Naive thymus-derived CD8-positive, alpha-beta T cell (primary cell): ENCODE measurements at regions not wholly inside any gene's neighbourhood (a gene's known extent, or its start where the extent isn't known, plus 50 kb on each side); places are given as distances from the start of the nearest gene placed in this dataset.

Experiments used
- ATAC-seq, 2 donors: fragments of 150-1000 bp; cut with Tn5 transposase in 1 of 2; sonication (Bioruptor Pico), chemical (Tn5 transposase) in 1 of 2; 1 replicate in 1 of 2; 2 replicates in 1 of 2; pipeline ENCODE4 v1.10.0; 2021; ENCODE audit warnings: mild to moderate bottlenecking in 2 of 2, moderate library complexity in 2 of 2
- POLR2A ChIA-PET: fragments of 350-600 bp; sonication (Branson Sonifier 250); formaldehyde crosslinking; loops from one replicate; lab custom pipeline; 2021; ENCODE audit warnings: antibody characterized with exemption; lab: Charles Lee
- DNase-seq, 10 donors: peaks; one replicate each; pipeline versions ENCODE4 v3.0.0 to v3.0.0-alpha.2; 2020 to 2022
- H3K27ac Mint-ChIP-seq, 10 donors: one replicate each; pipeline ENCODE4 v1.8.0; 2020 to 2022; ENCODE audit warnings: mild to moderate bottlenecking in 10 of 10, mixed read lengths in 10 of 10, moderate library complexity in 4 of 10, inconsistent platforms in 1 of 10
- H3K27me3 Mint-ChIP-seq, 5 donors: one replicate each; pipeline ENCODE4 v1.8.0; 2021 to 2022; ENCODE audit warnings: mixed read lengths in 5 of 5
- H3K36me3 Mint-ChIP-seq, 3 donors: one replicate each; pipeline ENCODE4 v1.8.0; 2020 to 2022; ENCODE audit warnings: mixed read lengths in 3 of 3, mild to moderate bottlenecking in 2 of 3, inconsistent platforms in 1 of 3
- H3K4me1 Mint-ChIP-seq, 4 donors: one replicate each; pipeline ENCODE4 v1.8.0; 2021 to 2022; ENCODE audit warnings: mixed read lengths in 4 of 4
- H3K4me3 Mint-ChIP-seq, 10 donors: one replicate each; pipeline ENCODE4 v1.8.0; 2020 to 2022; ENCODE audit warnings: mild to moderate bottlenecking in 10 of 10, mixed read lengths in 10 of 10, moderate library complexity in 6 of 10, inconsistent platforms in 1 of 10
- H3K9me3 Mint-ChIP-seq, 9 donors: one replicate each; pipeline ENCODE4 v1.8.0; 2020 to 2022; ENCODE audit warnings: mixed read lengths in 9 of 9, mild to moderate bottlenecking in 3 of 9, inconsistent platforms in 1 of 9, moderate library complexity in 1 of 9

DNA sequence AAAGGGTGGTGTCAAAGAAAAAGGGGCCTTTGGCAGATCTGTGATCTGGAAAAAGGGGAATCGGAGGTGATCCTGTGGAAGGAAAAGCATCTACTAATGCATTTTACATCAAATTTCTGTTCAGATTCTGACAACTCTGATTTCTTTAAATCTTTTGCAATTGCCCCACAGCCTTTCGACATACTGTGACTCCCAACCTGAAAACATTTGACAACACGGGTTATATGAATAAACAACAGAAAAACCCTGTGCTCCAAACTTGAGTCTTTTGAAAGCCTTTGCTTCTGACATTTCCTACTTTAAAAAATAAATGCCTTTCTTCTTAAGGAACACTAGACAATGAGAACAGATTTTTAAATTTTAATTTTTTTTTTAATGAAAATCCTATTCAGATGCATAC, 231.9 kb upstream of the HMGA2 start:
- H3K27me3 Mint-ChIP-seq, result peaks cover 0 to 21% (median 8%) of the 10 kb centered on the region in 5 donors
- no peaks in the 10 kb centered on the region for H3K9me3 Mint-ChIP-seq
- ATAC-seq (no peak), DNase-seq (no peak)
- H3K36me3 Mint-ChIP-seq, result no peaks in the 10 kb centered on the region
- H3K4me1 Mint-ChIP-seq, result peaks cover 0 to 2% (median 0%) of the 10 kb centered on the region in 4 donors
- no peak overlapping the region for H3K4me3 Mint-ChIP-seq
- H3K27ac Mint-ChIP-seq, result no peak overlapping the region
- POLR2A ChIA-PET, result no interaction called here

DNA sequence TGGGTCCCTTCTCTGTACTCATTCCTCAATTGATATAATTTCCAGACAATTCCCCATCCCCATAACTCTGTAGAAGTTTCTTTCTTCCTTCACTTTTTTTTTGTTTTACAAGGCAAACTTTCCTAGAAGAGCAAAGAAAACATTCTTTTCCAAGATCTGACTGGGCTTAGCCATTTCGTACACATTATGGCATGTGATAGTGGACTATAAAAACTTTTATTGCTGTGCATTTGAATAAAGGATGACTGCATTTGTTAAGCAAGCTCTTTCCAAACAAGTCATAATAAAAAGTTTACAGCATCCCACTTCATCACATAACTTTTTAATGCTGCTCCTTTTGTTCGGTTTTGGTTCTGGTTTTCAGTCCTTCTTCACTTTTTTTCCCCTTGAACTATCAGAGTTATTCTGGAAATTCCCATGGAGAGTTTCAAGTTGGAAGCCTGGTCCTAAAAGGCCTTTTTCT, 231.0 kb upstream of the HMGA2 start:
- H3K9me3 Mint-ChIP-seq, result no peaks in the 10 kb centered on the region
- peaks cover 0 to 2% (median 0%) of the 10 kb centered on the region in 4 donors for H3K4me1 Mint-ChIP-seq
- H3K27ac Mint-ChIP-seq, result no peak overlapping the region
- DNase-seq (no peak), ATAC-seq (no peak)
- no peaks in the 10 kb centered on the region for H3K36me3 Mint-ChIP-seq
- POLR2A ChIA-PET, result no interaction called here
- H3K27me3 Mint-ChIP-seq, result peaks cover 0 to 24% (median 9%) of the 10 kb centered on the region in 5 donors
- H3K4me3 Mint-ChIP-seq, result no peak overlapping the region

DNA sequence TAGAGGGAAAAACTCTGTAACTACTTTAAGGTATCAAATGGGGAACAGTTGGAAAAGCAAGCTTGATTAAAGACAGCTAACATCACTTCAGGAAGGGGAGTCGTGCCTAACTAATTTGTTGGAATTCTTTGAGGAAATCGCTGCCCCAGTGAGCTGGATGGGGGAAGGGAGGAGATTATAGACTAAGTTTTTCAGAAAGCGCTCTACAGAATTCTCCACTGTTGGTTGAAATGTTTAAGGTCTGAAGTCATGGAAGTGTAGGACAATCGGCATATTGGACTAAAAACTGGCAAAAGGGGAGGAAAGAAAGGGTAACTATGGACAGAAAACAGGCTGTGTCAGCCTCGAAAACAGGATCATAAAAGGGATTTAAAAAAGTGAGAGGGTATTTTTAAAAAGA, 229.9 kb upstream of the HMGA2 start:
- H3K9me3 Mint-ChIP-seq, result no peaks in the 10 kb centered on the region
- no peaks in the 10 kb centered on the region for H3K36me3 Mint-ChIP-seq
- DNase-seq, result no peak
- H3K27me3 Mint-ChIP-seq, result peaks cover 2 to 26% (median 10%) of the 10 kb centered on the region in 5 donors
- POLR2A ChIA-PET, result no interaction called here
- H3K4me3 Mint-ChIP-seq, result no peak overlapping the region
- ATAC-seq, result no peak
- no peak overlapping the region for H3K27ac Mint-ChIP-seq
- peaks cover 0 to 2% (median 0%) of the 10 kb centered on the region in 4 donors for H3K4me1 Mint-ChIP-seq

DNA sequence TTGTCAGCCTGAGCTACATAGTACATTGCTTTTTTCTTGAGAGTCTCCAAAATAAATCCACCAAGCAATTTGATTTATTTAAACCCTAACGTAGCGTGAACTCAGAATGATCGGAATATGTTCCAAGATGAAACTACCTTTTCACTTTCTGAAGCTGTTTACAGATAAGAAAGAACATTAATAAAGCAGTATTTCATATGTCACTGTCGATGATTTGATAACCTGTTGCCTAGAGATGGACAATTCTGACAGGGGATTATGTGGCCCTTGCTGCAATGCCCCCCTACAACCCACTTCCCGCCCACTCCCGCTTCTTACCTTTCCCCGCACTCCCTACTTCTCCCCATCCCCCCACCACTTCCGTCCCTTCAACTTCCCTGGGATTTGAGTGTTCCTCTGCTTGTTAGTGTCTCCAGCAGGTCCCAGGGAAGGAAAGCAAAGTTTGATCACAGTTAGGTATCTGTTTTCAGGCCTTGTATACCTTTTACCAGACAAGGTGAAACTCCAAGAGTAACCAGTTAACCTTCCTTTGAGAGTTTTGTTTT, 229.2 kb upstream of the HMGA2 start:
- Mint-ChIP-seq H3K27ac (no peak overlapping the region), H3K4me3 (no peak overlapping the region), H3K9me3 (no peaks in the 10 kb centered on the region), H3K4me1 (peaks cover 0 to 2% (median 0%) of the 10 kb centered on the region in 4 donors), H3K36me3 (no peaks in the 10 kb centered on the region), H3K27me3 (peaks cover 3 to 27% (median 10%) of the 10 kb centered on the region in 5 donors)
- ATAC-seq, result no peak
- DNase-seq, result no peak
- POLR2A ChIA-PET, result no interaction called here

DNA sequence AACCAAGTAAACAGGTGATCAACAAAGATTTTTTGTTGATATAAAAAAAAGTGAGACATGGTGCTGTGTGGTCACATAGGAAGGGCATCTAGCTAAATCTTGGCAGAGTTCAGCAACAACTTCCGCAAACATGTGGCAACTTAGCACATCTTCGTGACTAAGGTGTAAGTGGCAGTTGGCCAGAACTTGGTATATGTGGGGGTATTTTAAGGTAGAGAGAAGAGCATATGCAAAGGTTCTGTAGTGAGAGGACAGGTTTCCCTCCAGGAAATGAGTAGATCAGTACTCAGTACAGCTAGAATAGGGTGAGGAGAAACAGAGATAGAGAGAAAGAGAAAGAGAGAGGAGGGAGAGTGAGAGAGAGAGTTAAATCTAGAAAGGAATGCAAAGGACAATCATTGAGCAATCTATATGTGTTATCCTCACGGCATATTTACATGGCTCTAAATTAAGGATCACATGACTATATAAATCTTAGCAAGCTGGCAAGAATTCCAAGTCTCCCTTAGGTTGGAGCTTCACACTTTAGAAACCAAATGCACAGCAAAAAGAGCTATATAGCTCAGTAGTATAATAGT, 227.7 kb upstream of the HMGA2 start:
- Mint-ChIP-seq H3K4me1 (peaks cover 0 to 2% (median 0%) of the 10 kb centered on the region in 4 donors), H3K27ac (no peak overlapping the region), H3K9me3 (no peaks in the 10 kb centered on the region), H3K27me3 (peaks cover 11 to 38% (median 14%) of the 10 kb centered on the region in 5 donors), H3K4me3 (no peak overlapping the region), H3K36me3 (no peaks in the 10 kb centered on the region)
- ATAC-seq, result no peak
- POLR2A ChIA-PET, result no interaction called here
- no peak for DNase-seq

DNA sequence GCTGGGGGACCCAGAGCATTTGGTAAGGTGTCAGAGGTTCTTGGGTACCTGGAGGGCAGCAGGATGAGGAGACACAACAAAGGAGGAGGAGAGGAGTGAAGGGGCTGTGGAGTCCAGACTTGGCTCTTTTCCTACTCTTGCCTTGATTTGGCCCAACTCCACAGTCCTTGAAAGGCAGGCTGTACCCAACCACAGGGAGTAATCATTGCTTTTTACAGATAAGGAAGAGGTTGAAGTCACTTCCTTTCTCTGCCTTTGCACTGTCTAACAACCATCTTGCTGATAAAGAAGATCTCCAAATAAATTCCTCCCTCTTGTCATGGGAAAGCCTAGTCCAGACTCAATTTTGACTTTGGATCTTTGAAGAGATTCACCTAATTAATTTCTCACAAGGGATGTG, 226.8 kb upstream of the HMGA2 start:
- Mint-ChIP-seq H3K9me3 (no peaks in the 10 kb centered on the region), H3K4me3 (no peak overlapping the region), H3K27me3 (peaks cover 14 to 47% (median 18%) of the 10 kb centered on the region in 5 donors), H3K36me3 (no peaks in the 10 kb centered on the region), H3K4me1 (peaks cover 0 to 2% (median 0%) of the 10 kb centered on the region in 4 donors), H3K27ac (no peak overlapping the region)
- ATAC-seq, result no peak
- POLR2A ChIA-PET, result no interaction called here
- DNase-seq, result no peak

DNA sequence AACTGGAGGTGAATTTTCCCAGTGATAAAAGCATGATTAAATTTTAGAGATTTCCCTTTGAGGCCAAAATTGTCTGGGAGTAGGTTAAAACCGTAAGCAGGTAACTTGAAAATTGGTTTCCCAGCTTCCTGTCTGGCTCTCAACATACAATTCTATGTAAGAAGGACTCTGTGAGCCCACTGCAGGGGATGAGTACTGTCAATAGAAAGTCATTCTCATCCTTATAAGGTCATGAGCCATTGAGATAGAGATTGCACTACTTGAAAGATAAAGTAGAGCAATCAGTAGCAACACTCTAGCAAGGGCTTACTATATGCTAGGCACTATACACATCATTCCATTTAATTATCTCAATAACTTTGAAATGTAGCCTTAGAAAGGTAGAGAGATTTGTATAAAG, 225.6 kb upstream of the HMGA2 start:
- H3K9me3 Mint-ChIP-seq, result no peaks in the 10 kb centered on the region
- H3K36me3 Mint-ChIP-seq, result no peaks in the 10 kb centered on the region
- H3K27ac Mint-ChIP-seq, result no peak overlapping the region
- ATAC-seq (no peak), DNase-seq (no peak)
- POLR2A ChIA-PET, result no interaction called here
- no peak overlapping the region for H3K4me3 Mint-ChIP-seq
- peaks cover 14 to 48% (median 18%) of the 10 kb centered on the region in 5 donors for H3K27me3 Mint-ChIP-seq
- H3K4me1 Mint-ChIP-seq, result peaks cover 0 to 2% (median 0%) of the 10 kb centered on the region in 4 donors

DNA sequence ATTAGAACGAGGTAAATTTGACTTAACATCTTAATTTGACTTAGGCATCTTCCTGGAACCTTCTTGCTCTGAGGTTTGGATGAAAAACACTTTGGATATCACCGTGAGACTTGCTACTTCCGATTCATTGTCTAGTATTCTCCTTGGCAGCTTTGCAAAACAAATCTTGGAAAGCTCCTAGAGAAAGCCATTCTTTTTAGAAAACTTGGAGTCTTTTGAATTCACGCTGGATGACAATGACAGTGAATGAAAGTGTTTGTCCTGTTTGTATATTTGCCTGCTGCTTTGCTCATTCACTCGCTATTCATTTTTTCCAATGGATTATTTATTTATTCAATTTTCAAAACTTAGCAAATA, 222.1 kb upstream of the HMGA2 start:
- Mint-ChIP-seq H3K9me3 (no peaks in the 10 kb centered on the region), H3K27ac (no peak overlapping the region), H3K27me3 (peaks cover 10 to 47% (median 21%) of the 10 kb centered on the region in 5 donors), H3K4me1 (no peaks in the 10 kb centered on the region), H3K4me3 (no peak overlapping the region), H3K36me3 (no peaks in the 10 kb centered on the region)
- POLR2A ChIA-PET, result no interaction called here
- DNase-seq (no peak), ATAC-seq (no peak)

DNA sequence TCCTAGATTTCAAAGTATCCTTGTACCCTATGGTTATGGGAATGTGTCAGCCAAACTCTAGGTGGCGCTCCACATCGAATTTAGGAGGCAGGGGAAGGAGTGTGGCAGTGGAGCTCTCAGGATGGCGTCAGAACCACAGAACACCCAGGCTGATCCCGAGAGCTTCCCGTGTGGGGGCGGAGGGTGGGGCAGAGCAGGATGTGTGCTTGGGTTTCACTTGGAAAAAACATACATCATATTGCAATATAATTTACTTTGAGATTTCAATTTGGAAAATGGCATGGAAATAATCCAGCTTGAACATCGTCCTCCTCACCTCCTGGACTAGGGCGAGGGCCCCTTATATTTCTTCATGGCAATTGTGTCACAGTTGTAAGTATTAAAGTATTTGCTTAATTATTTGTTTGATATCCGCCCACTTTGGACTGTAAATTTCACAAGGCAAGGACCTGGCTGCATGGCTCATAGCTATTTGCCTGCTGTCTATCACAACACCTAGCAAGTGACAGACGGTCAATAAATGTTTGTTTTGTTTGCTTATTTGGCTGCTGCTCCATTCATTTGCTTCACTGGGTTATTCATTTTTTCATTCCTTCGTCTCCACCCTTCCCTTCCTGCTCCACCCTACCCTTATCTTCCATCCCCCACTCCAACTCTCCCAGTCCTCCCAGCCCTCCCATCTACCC, 221.5 kb upstream of the HMGA2 start:
- no peak overlapping the region for H3K27ac Mint-ChIP-seq
- no peak overlapping the region for H3K4me3 Mint-ChIP-seq
- POLR2A ChIA-PET, result no interaction called here
- peaks cover 10 to 42% (median 21%) of the 10 kb centered on the region in 5 donors for H3K27me3 Mint-ChIP-seq
- peaks cover 0 to 1% (median 0%) of the 10 kb centered on the region in 9 donors for H3K9me3 Mint-ChIP-seq
- ATAC-seq, result no peak
- DNase-seq, result no peak
- no peaks in the 10 kb centered on the region for H3K36me3 Mint-ChIP-seq
- no peaks in the 10 kb centered on the region for H3K4me1 Mint-ChIP-seq

DNA sequence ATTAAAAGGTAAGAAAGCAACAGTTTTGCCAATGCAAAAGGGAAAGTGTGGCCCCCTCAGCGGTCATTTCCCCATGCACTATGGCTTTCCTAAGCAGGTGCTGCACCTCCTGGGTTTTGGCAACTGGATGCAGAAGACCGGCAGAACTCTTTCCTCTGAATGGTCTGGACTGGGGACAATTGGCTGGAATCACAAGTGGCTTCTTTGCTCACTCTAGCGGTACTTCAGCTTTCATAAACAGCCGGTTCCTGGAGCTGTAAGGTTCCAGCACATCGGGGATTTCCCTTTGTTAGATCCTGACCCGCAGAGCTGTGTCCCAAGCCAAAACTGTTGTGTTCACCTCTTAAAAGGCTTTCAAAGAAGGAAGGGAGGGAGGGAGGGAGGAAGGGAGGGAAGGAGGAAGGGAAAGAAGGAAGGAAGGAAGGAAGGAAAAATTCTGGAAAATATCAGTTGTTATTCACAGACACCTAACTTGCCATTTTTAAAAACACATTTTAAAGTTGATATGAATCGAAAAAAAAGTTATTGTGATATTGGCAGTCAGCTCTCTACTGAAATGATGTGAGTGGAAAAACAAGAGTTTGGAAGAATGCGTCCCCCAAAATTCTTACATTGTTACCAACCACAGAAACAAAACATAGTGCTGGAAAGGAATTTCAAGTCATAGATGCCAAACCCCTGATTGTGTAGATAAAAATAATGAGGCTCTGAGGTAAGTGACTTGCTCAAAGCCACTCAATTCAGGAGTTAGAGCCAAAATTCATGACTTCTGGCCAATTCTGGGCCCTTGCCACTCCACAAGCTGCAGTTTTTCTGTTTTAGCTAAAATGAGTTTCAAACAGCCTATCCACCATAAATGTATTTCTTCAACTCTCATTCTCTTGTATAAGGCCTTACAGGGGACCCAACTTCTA, 220.6 kb upstream of the HMGA2 start:
- H3K27ac Mint-ChIP-seq, result no peak overlapping the region
- ATAC-seq, result no peak
- no peak for DNase-seq
- H3K9me3 Mint-ChIP-seq, result peaks cover 0 to 3% (median 0%) of the 10 kb centered on the region in 9 donors
- no peak overlapping the region for H3K4me3 Mint-ChIP-seq
- H3K4me1 Mint-ChIP-seq, result no peaks in the 10 kb centered on the region
- no peaks in the 10 kb centered on the region for H3K36me3 Mint-ChIP-seq
- H3K27me3 Mint-ChIP-seq, result peaks cover 10 to 34% (median 21%) of the 10 kb centered on the region in 5 donors
- POLR2A ChIA-PET, result no interaction called here

DNA sequence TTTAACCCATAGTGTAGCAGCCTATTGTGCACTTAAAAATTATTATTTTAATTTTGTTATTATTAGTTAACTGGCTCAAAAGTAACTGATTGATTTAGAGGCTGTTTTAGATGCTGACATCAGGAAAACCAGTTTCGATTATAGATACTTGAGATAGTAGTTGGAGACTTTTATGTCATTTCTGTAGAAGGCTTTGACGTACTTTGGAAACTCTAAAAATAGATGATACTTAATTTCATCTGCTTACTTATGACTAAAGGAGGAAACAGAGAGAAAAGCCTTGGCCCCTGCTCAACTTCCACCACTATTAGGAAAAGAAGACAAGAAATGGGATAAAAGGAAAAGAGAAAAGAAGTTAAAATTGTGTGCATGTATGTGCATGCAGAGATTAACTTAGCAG, 219.3 kb upstream of the HMGA2 start:
- Mint-ChIP-seq H3K36me3 (no peaks in the 10 kb centered on the region), H3K27ac (no peak overlapping the region), H3K4me3 (no peak overlapping the region), H3K27me3 (peaks cover 10 to 34% (median 17%) of the 10 kb centered on the region in 5 donors), H3K4me1 (no peaks in the 10 kb centered on the region), H3K9me3 (peaks cover 0 to 3% (median 0%) of the 10 kb centered on the region in 9 donors)
- ATAC-seq (no peak), DNase-seq (no peak)
- POLR2A ChIA-PET, result no interaction called here

DNA sequence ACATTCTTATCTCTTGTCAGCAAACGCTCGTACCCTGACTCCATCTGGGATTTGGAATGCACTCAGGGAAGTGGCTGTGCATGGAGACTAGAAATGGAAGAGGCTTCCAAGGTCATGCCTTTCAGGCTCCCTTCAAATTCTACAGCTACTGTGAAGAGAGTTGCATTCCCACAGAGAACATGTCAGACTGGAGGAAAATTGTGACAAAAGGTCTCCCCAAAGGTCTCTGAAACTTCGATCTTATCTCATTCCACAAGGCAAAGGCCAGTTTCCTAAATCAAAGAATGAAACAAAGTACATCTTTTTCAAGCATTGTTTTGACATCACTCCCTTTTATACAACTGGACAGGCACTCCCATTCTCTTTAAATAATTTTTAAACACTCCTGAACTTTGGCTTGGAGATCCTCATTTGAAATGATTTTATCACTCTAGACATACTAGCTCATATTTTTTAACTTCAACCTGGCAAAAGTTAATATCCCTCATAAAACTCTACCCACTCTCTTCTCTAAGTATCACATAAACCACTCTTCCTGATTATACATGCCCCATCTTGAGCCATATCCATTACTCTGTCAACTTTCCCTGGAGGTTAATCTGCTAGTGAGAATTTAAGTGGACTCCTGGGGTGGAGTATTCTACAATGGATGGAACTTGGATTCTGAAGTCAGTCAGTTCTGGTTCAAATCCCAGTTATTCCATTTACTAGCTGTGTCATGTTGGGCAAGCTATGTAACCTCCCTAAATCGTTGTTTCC, 218.1 kb upstream of the HMGA2 start:
- peaks cover 4 to 24% (median 13%) of the 10 kb centered on the region in 5 donors for H3K27me3 Mint-ChIP-seq
- no peaks in the 10 kb centered on the region for H3K4me1 Mint-ChIP-seq
- H3K4me3 Mint-ChIP-seq, result no peak overlapping the region

More for the DNA sequence above, 218.1 kb upstream of the HMGA2 start:
- Mint-ChIP-seq H3K36me3 (no peaks in the 10 kb centered on the region), H3K9me3 (peaks cover 0 to 3% (median 0%) of the 10 kb centered on the region in 9 donors), H3K27ac (no peak overlapping the region)
- POLR2A ChIA-PET, result no interaction called here
- DNase-seq (no peak), ATAC-seq (no peak)
